ENCODE measurements at regions not wholly inside any gene's neighbourhood (a gene's known extent, or its start where the extent isn't known, plus 50 kb on each side); places are given as distances from the start of the nearest gene placed in this dataset.
"Not testable (repeated sequence)": the region's sequence is repeated elsewhere in the genome, so short reads cannot be mapped to it uniquely, and the experiment has no call there.

- no peak for DNase-seq
Measured at GRCh38 chr5:163185315-163185714, 252.1 kb upstream of the CCNG1 start.

- DNase-seq: no peak
Measured at GRCh38 chr5:163189023-163189553, 248.3 kb upstream of the CCNG1 start.

- no peak for DNase-seq
Measured at GRCh38 chr5:163190283-163190682, 247.1 kb upstream of the CCNG1 start.

GRCh38 chr5:163190784-163191183 lies 246.6 kb upstream of the CCNG1 start:
- no peak for DNase-seq

GRCh38 chr5:163193886-163194285 lies 243.5 kb upstream of the CCNG1 start:
- DNase-seq: no peak

GRCh38 chr5:163205645-163206044 lies 231.8 kb upstream of the CCNG1 start:
- no peak for DNase-seq

GRCh38 chr5:163221581-163221980 lies 215.8 kb upstream of the CCNG1 start:
- DNase-seq: no peak

GRCh38 chr5:163222982-163223381 lies 214.4 kb upstream of the CCNG1 start:
- no peak for DNase-seq

- no peak for DNase-seq
Measured at GRCh38 chr5:163244445-163244987, 192.9 kb upstream of the CCNG1 start.

GRCh38 chr5:163245584-163245983 lies 191.8 kb upstream of the CCNG1 start:
- DNase-seq: no peak

GRCh38 chr5:163248333-163248732 lies 189.1 kb upstream of the CCNG1 start:
- no peak for DNase-seq

GRCh38 chr5:163248871-163249270 lies 188.5 kb upstream of the CCNG1 start:
- DNase-seq: no peak

- DNase-seq: no peak
Measured at GRCh38 chr5:163252950-163253349, 184.4 kb upstream of the CCNG1 start.

GRCh38 chr5:163259495-163259894 lies 177.9 kb upstream of the CCNG1 start:
- no peak for DNase-seq

GRCh38 chr5:163260471-163260870 lies 176.9 kb upstream of the CCNG1 start:
- no peak for DNase-seq

- no peak for DNase-seq
Measured at GRCh38 chr5:163260961-163261360, 176.4 kb upstream of the CCNG1 start.

GRCh38 chr5:163261647-163262269 lies 175.6 kb upstream of the CCNG1 start:
- DNase-seq: no peak

- not testable (repeated sequence) for DNase-seq
Measured at GRCh38 chr5:163266249-163266648, 171.1 kb upstream of the CCNG1 start.

GRCh38 chr5:163269624-163270023 lies 167.8 kb upstream of the CCNG1 start:
- no peak for DNase-seq

GRCh38 chr5:163276466-163276865 lies 160.9 kb upstream of the CCNG1 start:
- no peak for DNase-seq

- DNase-seq: not testable (repeated sequence)
Measured at GRCh38 chr5:163280897-163281296, 156.5 kb upstream of the CCNG1 start.

GRCh38 chr5:163281512-163281911 lies 155.9 kb upstream of the CCNG1 start:
- DNase-seq: no peak

GRCh38 chr5:163293836-163294235 lies 143.6 kb upstream of the CCNG1 start:
- no peak for DNase-seq

GRCh38 chr5:163303718-163304117 lies 133.7 kb upstream of the CCNG1 start:
- no peak for DNase-seq

GRCh38 chr5:163305655-163306054 lies 131.7 kb upstream of the CCNG1 start:
- no peak for DNase-seq

Data from CD4-positive, alpha-beta T cell treated with Interleukin-1 beta for 1 hour (primary cell).